GM19468 (cell line): ENCODE measurements at regions not wholly inside any gene's neighbourhood (a gene's known extent, or its start where the extent isn't known, plus 50 kb on each side); places are given as distances from the start of the nearest gene placed in this dataset.

ENCODE experiments used
- ATAC-seq: cut with Tn5 transposase; IDR thresholded peaks from one replicate; pipeline ENCODE4 v1.9.1; 2021; ENCODE audit warnings: mild to moderate bottlenecking, moderate library complexity, moderate number of reproducible peaks; ENCODE audit not compliant: unreplicated experiment; ENCODE audit errors: extremely low read depth

GRCh38 chr11:95588821-95589220 lies 200.8 kb downstream of the FAM76B start:
- no peak for ATAC-seq

GRCh38 chr11:95586661-95587060 lies 202.9 kb downstream of the FAM76B start:
- ATAC-seq = no peak

- no peak for ATAC-seq
Observed at GRCh38 chr11:95586155-95586554, 203.4 kb downstream of the FAM76B start.

GRCh38 chr11:95585752-95586077 lies 203.9 kb downstream of the FAM76B start:
- ATAC-seq = no peak

GRCh38 chr11:95585069-95585751 lies 204.4 kb downstream of the FAM76B start:
- no peak for ATAC-seq

- no peak for ATAC-seq
Observed at GRCh38 chr11:95584589-95584988, 205.0 kb downstream of the FAM76B start.

- no peak for ATAC-seq
Observed at GRCh38 chr11:95584180-95584579, 205.4 kb downstream of the FAM76B start.

GRCh38 chr11:95577716-95578460 lies 211.7 kb downstream of the FAM76B start:
- no peak for ATAC-seq

- ATAC-seq = no peak
Observed at GRCh38 chr11:95576146-95576845, 213.3 kb downstream of the FAM76B start.

GRCh38 chr11:95575517-95575916 lies 214.1 kb downstream of the FAM76B start:
- no peak for ATAC-seq

GRCh38 chr11:95571718-95572260 lies 217.8 kb downstream of the FAM76B start:
- no peak for ATAC-seq

- no peak for ATAC-seq
Observed at GRCh38 chr11:95570845-95571244, 218.7 kb downstream of the FAM76B start.

- ATAC-seq = no peak
Observed at GRCh38 chr11:95569207-95569606, 220.4 kb downstream of the FAM76B start.

GRCh38 chr11:95568281-95568680 lies 221.3 kb downstream of the FAM76B start:
- ATAC-seq = no peak

GRCh38 chr11:95567685-95568084 lies 221.9 kb downstream of the FAM76B start:
- ATAC-seq = no peak

- ATAC-seq = no peak
Observed at GRCh38 chr11:95566211-95566610, 223.4 kb downstream of the FAM76B start.

- ATAC-seq = no peak
Observed at GRCh38 chr11:95565724-95566141, 223.8 kb downstream of the FAM76B start.

GRCh38 chr11:95563859-95564258 lies 225.7 kb downstream of the FAM76B start:
- ATAC-seq = no peak

GRCh38 chr11:95563173-95563572 lies 226.4 kb downstream of the FAM76B start:
- no peak for ATAC-seq

- ATAC-seq = no peak
Observed at GRCh38 chr11:95562196-95562921, 227.2 kb downstream of the FAM76B start.
